ENCODE measurements at regions not wholly inside any gene's neighbourhood (a gene's known extent, or its start where the extent isn't known, plus 50 kb on each side); places are given as distances from the start of the nearest gene placed in this dataset.

- no peak for TF ChIP-seq POLR2AphosphoS5 (IDR thresholded peaks at IDR 0.05)
- TF ChIP-seq CTCF (IDR thresholded peaks at IDR 0.05): no peak
- no peak for TF ChIP-seq POLR2A (IDR thresholded peaks at IDR 0.05)
- 76% methylated on average over 3 of the region's 3 CpGs for WGBS
- intact Hi-C loops (cut with DNase I): no loop called here
- Histone ChIP-seq H3K9me3 (no peaks in the 10 kb centered on the region), H3K27ac (no peak overlapping the region), H3K4me1 (replicated peaks) (no peaks in the 10 kb centered on the region), H3K36me3 (no peaks in the 10 kb centered on the region), H3K4me3 (no peak overlapping the region), H3K27me3 (replicated peaks; ENCODE audit: insufficient read depth) (no peaks in the 10 kb centered on the region)
- no peak for DNase-seq (ENCODE audit: low spot score)
These were observed 162.7 kb upstream of the MEIS2 start for GRCh38 chr15:37262922-37263608.

- WGBS: 72% methylated on average over 3 of the region's 3 CpGs
- H3K4me1 ChIP-seq (replicated peaks): no peaks in the 10 kb centered on the region
- intact Hi-C loops (cut with DNase I): no loop called here
- H3K9me3 ChIP-seq: no peaks in the 10 kb centered on the region
- TF ChIP-seq CTCF (IDR thresholded peaks at IDR 0.05): no peak
- no peak for TF ChIP-seq POLR2AphosphoS5 (IDR thresholded peaks at IDR 0.05)
- no peak for TF ChIP-seq POLR2A (IDR thresholded peaks at IDR 0.05)
- H3K36me3 ChIP-seq: no peaks in the 10 kb centered on the region
- no peaks in the 10 kb centered on the region for H3K27me3 ChIP-seq (replicated peaks; ENCODE audit: insufficient read depth)
- no peak overlapping the region for H3K27ac ChIP-seq
- H3K4me3 ChIP-seq: no peak overlapping the region
- no peak for DNase-seq (ENCODE audit: low spot score)
These were observed 188.9 kb upstream of the MEIS2 start for GRCh38 chr15:37289109-37289765.

GRCh38 chr15:37291920-37292319 lies 191.6 kb upstream of the MEIS2 start:
- Histone ChIP-seq H3K36me3 (no peaks in the 10 kb centered on the region), H3K27me3 (replicated peaks; ENCODE audit: insufficient read depth) (no peaks in the 10 kb centered on the region), H3K9me3 (no peaks in the 10 kb centered on the region), H3K4me3 (no peak overlapping the region), H3K4me1 (replicated peaks) (no peaks in the 10 kb centered on the region), H3K27ac (no peak overlapping the region)
- intact Hi-C loops (cut with DNase I): no loop called here
- DNase-seq (ENCODE audit: low spot score): no peak
- 49% methylated on average over 1 of the region's 1 CpG for WGBS
- no peak for TF ChIP-seq POLR2A (IDR thresholded peaks at IDR 0.05)
- TF ChIP-seq CTCF (IDR thresholded peaks at IDR 0.05): no peak
- TF ChIP-seq POLR2AphosphoS5 (IDR thresholded peaks at IDR 0.05): no peak

DNA sequence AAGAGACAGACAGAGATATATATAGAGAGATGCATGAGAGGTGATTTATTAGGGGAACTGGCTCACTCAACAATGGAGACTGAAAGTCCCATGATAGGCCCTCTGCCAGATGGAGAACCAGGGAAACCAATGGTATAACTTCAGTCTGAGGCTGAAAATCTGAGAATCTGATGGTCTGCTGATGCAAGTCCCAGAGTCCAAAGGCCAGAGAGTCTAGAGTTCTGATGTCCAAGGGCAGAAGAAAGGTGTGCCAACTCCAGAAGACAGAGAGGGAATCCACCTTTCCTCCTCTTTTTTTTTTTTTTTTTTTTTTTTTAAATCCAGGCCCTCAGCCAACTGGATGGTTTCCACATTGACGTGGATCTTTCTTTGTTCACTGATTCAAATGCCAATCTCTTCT lies 197.9 kb upstream of the MEIS2 start:
- 13% methylated on average over 1 of the region's 1 CpG for whole genome bisulfite sequencing
- H3K4me3 ChIP-seq: no peak overlapping the region

More for the DNA sequence above, 197.9 kb upstream of the MEIS2 start:
- Histone ChIP-seq H3K27ac (no peak overlapping the region), H3K9me3 (no peaks in the 10 kb centered on the region), H3K36me3 (no peaks in the 10 kb centered on the region), H3K27me3 (replicated peaks; ENCODE audit: insufficient read depth) (no peaks in the 10 kb centered on the region), H3K4me1 (replicated peaks) (no peaks in the 10 kb centered on the region)
- no peak for DNase-seq (ENCODE audit: low spot score)
- no peak for TF ChIP-seq POLR2A (IDR thresholded peaks at IDR 0.05)
- TF ChIP-seq CTCF (IDR thresholded peaks at IDR 0.05): no peak
- TF ChIP-seq POLR2AphosphoS5 (IDR thresholded peaks at IDR 0.05): no peak
- intact Hi-C loops (cut with DNase I): no loop called here

Measured in prostate gland (tissue), 2 donors.